Osteoblast (primary cell): ENCODE measurements at regions not wholly inside any gene's neighbourhood (a gene's known extent, or its start where the extent isn't known, plus 50 kb on each side); places are given as distances from the start of the nearest gene placed in this dataset.
A peak's percentile ranks its signal among the peaks of the same experiment; 100 is the strongest.

Experiments
- DNase-seq: peaks from one replicate; pipeline ENCODE4 v3.0.0; 2011; ENCODE audit warnings: low spot score, mixed read lengths; ENCODE audit not compliant: insufficient read length; ENCODE audit errors: missing footprints
- H2AFZ ChIP-seq: 2 replicates; pipeline ENCODE4 v1.6.0; 2011; ENCODE audit warnings: mild to moderate bottlenecking, low read length
- H3K27ac ChIP-seq: 2 replicates; pipeline ENCODE4 v1.5.1; 2011; ENCODE audit warnings: mild to moderate bottlenecking, low read depth, low read length, moderate library complexity
- H3K27me3 ChIP-seq: 2 replicates; pipeline ENCODE4 v1.6.0; 2012; ENCODE audit warnings: mild to moderate bottlenecking, control low read depth, inconsistent platforms, low read length, moderate library complexity; ENCODE audit not compliant: insufficient read depth
- H3K36me3 ChIP-seq: 2 replicates; pipeline ENCODE4 v1.5.1; 2011; ENCODE audit warnings: mild to moderate bottlenecking, low read length, control low read depth, moderate library complexity; ENCODE audit not compliant: insufficient read depth
- H3K4me1 ChIP-seq: 2 replicates; pipeline ENCODE4 v1.5.1; 2011; ENCODE audit warnings: mild to moderate bottlenecking, low read length, control low read depth, moderate library complexity; ENCODE audit not compliant: insufficient read depth
- H3K4me2 ChIP-seq: 2 replicates; pipeline ENCODE4 v1.6.0; 2011; ENCODE audit warnings: mild to moderate bottlenecking, low read length; ENCODE audit not compliant: insufficient read depth
- H3K4me3 ChIP-seq: fragments of 200-600 bp; sonication (generic); 3 replicates; pipeline ENCODE4 v1.5.1; 2012; ENCODE audit warnings: mild to moderate bottlenecking, low read length, inconsistent platforms; ENCODE audit not compliant: insufficient read depth
- H3K79me2 ChIP-seq: 2 replicates; pipeline ENCODE4 v1.6.0; 2012; ENCODE audit warnings: mild to moderate bottlenecking, low read length, control low read depth, inconsistent platforms; ENCODE audit not compliant: insufficient read depth
- H3K9me3 ChIP-seq: 2 replicates; pipeline ENCODE4 v1.5.1; 2011; ENCODE audit warnings: low read depth, low read length, control low read depth
- H4K20me1 ChIP-seq: 2 replicates; pipeline ENCODE4 v1.6.0; 2012; ENCODE audit warnings: mild to moderate bottlenecking, low read length, control low read depth; ENCODE audit not compliant: insufficient read depth
- CTCF ChIP-seq: IDR thresholded peaks from 2 replicates; pipeline ENCODE4 v1.5.1; 2011; ENCODE audit warnings: mild to moderate bottlenecking, low read depth, low read length, moderate library complexity; ENCODE audit errors: extremely low read depth

- no peak overlapping the region for H3K27ac ChIP-seq
- H2AFZ ChIP-seq: no peak overlapping the region
- H3K4me1 ChIP-seq: no peaks in the 10 kb centered on the region
- TF ChIP-seq CTCF: no peak
- DNase-seq: no peak
- no peak overlapping the region for H3K4me2 ChIP-seq
- H3K4me3 ChIP-seq: no peak overlapping the region
- H3K79me2 ChIP-seq: no peaks in the 10 kb centered on the region
- H3K27me3 ChIP-seq: no peaks in the 10 kb centered on the region
- H3K36me3 ChIP-seq: no peaks in the 10 kb centered on the region
- no peaks in the 10 kb centered on the region for H3K9me3 ChIP-seq
- no peaks in the 10 kb centered on the region for H4K20me1 ChIP-seq
Observed at GRCh38 chr18:47752796-47753645, 177.4 kb downstream of the SMAD2 start.

- DNase-seq: peak; percentile 72
- H3K4me1 ChIP-seq: no peaks in the 10 kb centered on the region
- no peaks in the 10 kb centered on the region for H3K27me3 ChIP-seq
- no peak overlapping the region for H3K27ac ChIP-seq
- no peaks in the 10 kb centered on the region for H3K79me2 ChIP-seq
- H3K36me3 ChIP-seq: no peaks in the 10 kb centered on the region
- TF ChIP-seq CTCF: no peak
- H4K20me1 ChIP-seq: no peaks in the 10 kb centered on the region
- H3K9me3 ChIP-seq: no peaks in the 10 kb centered on the region
- no peak overlapping the region for H3K4me2 ChIP-seq
- H3K4me3 ChIP-seq: no peak overlapping the region
- H2AFZ ChIP-seq: no peak overlapping the region
Observed at GRCh38 chr18:47750889-47751423, 179.5 kb downstream of the SMAD2 start.

- Histone ChIP-seq H3K9me3 (no peaks in the 10 kb centered on the region), H3K4me1 (no peaks in the 10 kb centered on the region), H3K27ac (no peak overlapping the region), H2AFZ (peak overlapping the region; percentile 47), H3K79me2 (no peaks in the 10 kb centered on the region), H3K27me3 (no peaks in the 10 kb centered on the region), H3K4me3 (no peak overlapping the region), H3K4me2 (no peak overlapping the region), H3K36me3 (no peaks in the 10 kb centered on the region), H4K20me1 (no peaks in the 10 kb centered on the region)
- DNase-seq: no peak
- TF ChIP-seq CTCF: no peak
Observed at GRCh38 chr18:47749600-47749973, 180.9 kb downstream of the SMAD2 start.

- Histone ChIP-seq H3K36me3 (no peaks in the 10 kb centered on the region), H3K27me3 (no peaks in the 10 kb centered on the region), H3K4me2 (peak overlapping the region; percentile 73), H2AFZ (peak overlapping the region; percentile 57), H3K4me1 (no peaks in the 10 kb centered on the region), H3K4me3 (peak overlapping the region; percentile 38), H3K9me3 (no peaks in the 10 kb centered on the region), H3K79me2 (no peaks in the 10 kb centered on the region), H3K27ac (no peak overlapping the region), H4K20me1 (no peaks in the 10 kb centered on the region)
- TF ChIP-seq CTCF: peak; percentile 83
- peak; percentile 99 for DNase-seq
Observed at GRCh38 chr18:47748847-47749599, 181.4 kb downstream of the SMAD2 start.
